Inflammatory macrophage (primary cell): ENCODE measurements at regions not wholly inside any gene's neighbourhood (a gene's known extent, or its start where the extent isn't known, plus 50 kb on each side); places are given as distances from the start of the nearest gene placed in this dataset.

Experiments used
- DNase-seq, 2 donors: peaks; one replicate each; pipeline ENCODE4 v3.0.0-alpha.2; 2020 to 2022

- no peak for DNase-seq
These were observed 355.8 kb downstream of the SOX9 start for GRCh38 chr17:72476575-72476986.

GRCh38 chr17:72477491-72477890 is 356.7 kb downstream of the SOX9 start:
- no peak for DNase-seq

GRCh38 chr17:72479113-72479512 is 358.3 kb downstream of the SOX9 start:
- DNase-seq: no peak

GRCh38 chr17:72481572-72481971 is 360.8 kb downstream of the SOX9 start:
- no peak for DNase-seq

GRCh38 chr17:72485596-72485995 is 364.8 kb downstream of the SOX9 start:
- DNase-seq: no peak

GRCh38 chr17:72486806-72487205 is 366.0 kb downstream of the SOX9 start:
- no peak for DNase-seq

- no peak for DNase-seq
These were observed 367.1 kb downstream of the SOX9 start for GRCh38 chr17:72487731-72488494.

- no peak for DNase-seq
These were observed 367.9 kb downstream of the SOX9 start for GRCh38 chr17:72488555-72489271.

- no peak for DNase-seq
These were observed 368.4 kb downstream of the SOX9 start for GRCh38 chr17:72489272-72489641.

- no peak for DNase-seq
These were observed 370.3 kb downstream of the SOX9 start for GRCh38 chr17:72491102-72491501.

GRCh38 chr17:72492494-72492893 is 371.7 kb downstream of the SOX9 start:
- DNase-seq: no peak

- DNase-seq: no peak
These were observed 372.1 kb downstream of the SOX9 start for GRCh38 chr17:72492941-72493340.

GRCh38 chr17:72494566-72494965 is 373.7 kb downstream of the SOX9 start:
- no peak for DNase-seq

GRCh38 chr17:72496461-72496860 is 375.6 kb downstream of the SOX9 start:
- no peak for DNase-seq

GRCh38 chr17:72497915-72498314 is 377.1 kb downstream of the SOX9 start:
- DNase-seq: no peak

GRCh38 chr17:72498364-72499210 is 377.8 kb downstream of the SOX9 start:
- no peak for DNase-seq

GRCh38 chr17:72501404-72502370 is 380.9 kb downstream of the SOX9 start:
- no peak for DNase-seq

GRCh38 chr17:72502371-72503341 is 381.8 kb downstream of the SOX9 start:
- DNase-seq: no peak

GRCh38 chr17:72503556-72503955 is 382.7 kb downstream of the SOX9 start:
- no peak for DNase-seq

GRCh38 chr17:72504783-72505182 is 384.0 kb downstream of the SOX9 start:
- DNase-seq: no peak

GRCh38 chr17:72506773-72507172 is 386.0 kb downstream of the SOX9 start:
- DNase-seq: no peak
